ENCODE measurements at regions not wholly inside any gene's neighbourhood (a gene's known extent, or its start where the extent isn't known, plus 50 kb on each side); places are given as distances from the start of the nearest gene placed in this dataset.

- no peak overlapping the region for H3K4me3 Mint-ChIP-seq (ENCODE audit: unreplicated experiment)
- no peaks in the 10 kb centered on the region for H3K36me3 ChIP-seq (ENCODE audit: insufficient read depth, low read length)
- no peaks in the 10 kb centered on the region for H3K79me2 ChIP-seq (ENCODE audit: insufficient read depth, low read length)
- DNase-seq (ENCODE audit: low read depth) (no peak), FAIRE-seq (no peak)
- no peak for TF ChIP-seq CTCF (IDR thresholded peaks at IDR 0.05; ENCODE audit: insufficient read depth, low read depth, low read length)
- no peak for TF ChIP-seq EZH2 (IDR thresholded peaks at IDR 0.05; ENCODE audit: insufficient read depth, low read length)
- H3K4me1 Mint-ChIP-seq (ENCODE audit: low read depth, unreplicated experiment): no peaks in the 10 kb centered on the region
- no peaks in the 10 kb centered on the region for H3K9me3 Mint-ChIP-seq (ENCODE audit: unreplicated experiment)
- no peak overlapping the region for H3K4me2 ChIP-seq (ENCODE audit: low read length)
- no peaks in the 10 kb centered on the region for H3K27me3 ChIP-seq (ENCODE audit: insufficient read depth, low read length)
- H3K27ac ChIP-seq (ENCODE audit: low read depth, low read length): no peak overlapping the region
- H3K36me3 Mint-ChIP-seq (ENCODE audit: low read depth, unreplicated experiment): no peaks in the 10 kb centered on the region
- H3K4me1 ChIP-seq (ENCODE audit: insufficient read depth, low read length): no peaks in the 10 kb centered on the region
- no peak overlapping the region for H2AFZ ChIP-seq (ENCODE audit: low read depth, low read length)
- H3K27me3 Mint-ChIP-seq (ENCODE audit: low read depth, unreplicated experiment): no peaks in the 10 kb centered on the region
- no peak overlapping the region for H3K4me3 ChIP-seq (ENCODE audit: insufficient read depth, low read depth, low read length)
- H3K9ac ChIP-seq (ENCODE audit: low read length): no peak overlapping the region
- H3K9me3 ChIP-seq (ENCODE audit: insufficient read depth, low read depth, low read length): no peaks in the 10 kb centered on the region
- no peaks in the 10 kb centered on the region for H4K20me1 ChIP-seq (ENCODE audit: insufficient read depth, low read length)
- no peak overlapping the region for H3K27ac Mint-ChIP-seq (ENCODE audit: unreplicated experiment)
Observed at GRCh38 chr6:94245395-94245794, 826.0 kb upstream of the EPHA7 start.

- Mint-ChIP-seq H3K27ac (ENCODE audit: unreplicated experiment) (no peak overlapping the region), H3K9me3 (ENCODE audit: unreplicated experiment) (no peaks in the 10 kb centered on the region), H3K4me3 (ENCODE audit: unreplicated experiment) (no peak overlapping the region), H3K4me1 (ENCODE audit: low read depth, unreplicated experiment) (no peaks in the 10 kb centered on the region), H3K27me3 (ENCODE audit: low read depth, unreplicated experiment) (no peaks in the 10 kb centered on the region), H3K36me3 (ENCODE audit: low read depth, unreplicated experiment) (no peaks in the 10 kb centered on the region)
- no peak overlapping the region for H3K27ac ChIP-seq (ENCODE audit: low read depth, low read length)
- H3K27me3 ChIP-seq (ENCODE audit: insufficient read depth, low read length): no peaks in the 10 kb centered on the region
- no peaks in the 10 kb centered on the region for H3K4me1 ChIP-seq (ENCODE audit: insufficient read depth, low read length)
- H3K4me3 ChIP-seq (ENCODE audit: insufficient read depth, low read depth, low read length): no peak overlapping the region
- no peaks in the 10 kb centered on the region for H4K20me1 ChIP-seq (ENCODE audit: insufficient read depth, low read length)
- H3K9me3 ChIP-seq (ENCODE audit: insufficient read depth, low read depth, low read length): no peaks in the 10 kb centered on the region
- no peaks in the 10 kb centered on the region for H3K79me2 ChIP-seq (ENCODE audit: insufficient read depth, low read length)
- no peak overlapping the region for H3K9ac ChIP-seq (ENCODE audit: low read length)
- FAIRE-seq: no peak
- H2AFZ ChIP-seq (ENCODE audit: low read depth, low read length): no peak overlapping the region
- no peak overlapping the region for H3K4me2 ChIP-seq (ENCODE audit: low read length)
- H3K36me3 ChIP-seq (ENCODE audit: insufficient read depth, low read length): no peaks in the 10 kb centered on the region
- TF ChIP-seq CTCF (IDR thresholded peaks at IDR 0.05; ENCODE audit: insufficient read depth, low read depth, low read length) (no peak), EZH2 (IDR thresholded peaks at IDR 0.05; ENCODE audit: insufficient read depth, low read length) (no peak)
- no peak for DNase-seq (ENCODE audit: low read depth)
Observed at GRCh38 chr6:94238868-94239267, 819.5 kb upstream of the EPHA7 start.

- H3K27ac Mint-ChIP-seq (ENCODE audit: unreplicated experiment): no peak overlapping the region
- no peak overlapping the region for H3K4me3 Mint-ChIP-seq (ENCODE audit: unreplicated experiment)
- no peak for DNase-seq (ENCODE audit: low read depth)
- no peaks in the 10 kb centered on the region for H3K27me3 Mint-ChIP-seq (ENCODE audit: low read depth, unreplicated experiment)
- Histone ChIP-seq H3K4me3 (ENCODE audit: insufficient read depth, low read depth, low read length) (no peak overlapping the region), H3K36me3 (ENCODE audit: insufficient read depth, low read length) (no peaks in the 10 kb centered on the region), H3K79me2 (ENCODE audit: insufficient read depth, low read length) (no peaks in the 10 kb centered on the region), H3K9ac (ENCODE audit: low read length) (no peak overlapping the region), H3K4me2 (ENCODE audit: low read length) (no peak overlapping the region), H3K4me1 (ENCODE audit: insufficient read depth, low read length) (no peaks in the 10 kb centered on the region), H3K9me3 (ENCODE audit: insufficient read depth, low read depth, low read length) (no peaks in the 10 kb centered on the region), H2AFZ (ENCODE audit: low read depth, low read length) (no peak overlapping the region), H4K20me1 (ENCODE audit: insufficient read depth, low read length) (no peaks in the 10 kb centered on the region), H3K27me3 (ENCODE audit: insufficient read depth, low read length) (no peaks in the 10 kb centered on the region), H3K27ac (ENCODE audit: low read depth, low read length) (no peak overlapping the region)
- no peak for TF ChIP-seq CTCF (IDR thresholded peaks at IDR 0.05; ENCODE audit: insufficient read depth, low read depth, low read length)
- TF ChIP-seq EZH2 (IDR thresholded peaks at IDR 0.05; ENCODE audit: insufficient read depth, low read length): no peak
- FAIRE-seq: no peak
- H3K9me3 Mint-ChIP-seq (ENCODE audit: unreplicated experiment): no peaks in the 10 kb centered on the region
- no peaks in the 10 kb centered on the region for H3K4me1 Mint-ChIP-seq (ENCODE audit: low read depth, unreplicated experiment)
- H3K36me3 Mint-ChIP-seq (ENCODE audit: low read depth, unreplicated experiment): no peaks in the 10 kb centered on the region
Observed at GRCh38 chr6:94227741-94228140, 808.4 kb upstream of the EPHA7 start.

All from astrocyte (in vitro differentiated cells and primary cell).